AG09319 (cell line): ENCODE measurements at regions not wholly inside any gene's neighbourhood (a gene's known extent, or its start where the extent isn't known, plus 50 kb on each side); places are given as distances from the start of the nearest gene placed in this dataset.
A peak's percentile ranks its signal among the peaks of the same experiment; 100 is the strongest.

ENCODE experiments used
- DNase-seq: peaks from one replicate; pipeline ENCODE4 v3.0.0-alpha.2; 2010; ENCODE audit warnings: low read depth; ENCODE audit errors: extremely low read depth
- CTCF ChIP-seq: IDR thresholded peaks from 2 replicates; pipeline ENCODE4 v1.5.1; 2011; ENCODE audit warnings: low read depth, mild to moderate bottlenecking, inconsistent platforms, low read length, moderate library complexity

GRCh38 chr2:74077636-74078035, 70.1 kb downstream of the BOLA3 start:
- no peak for TF ChIP-seq CTCF
- DNase-seq: no peak

- no peak for DNase-seq
Observed at GRCh38 chr2:74078466-74078865, 69.2 kb downstream of the BOLA3 start.

GRCh38 chr2:74079522-74080341, 68.0 kb downstream of the BOLA3 start:
- no peak for TF ChIP-seq CTCF
- DNase-seq: no peak

More at GRCh38 chr2:74078466-74078865, 69.2 kb downstream of the BOLA3 start:
- TF ChIP-seq CTCF: no peak

- no peak for DNase-seq
- TF ChIP-seq CTCF: peak; percentile 6; the same call in 1 of the 2 replicates
Observed at GRCh38 chr2:74080346-74080745, 67.4 kb downstream of the BOLA3 start.

GRCh38 chr2:74081030-74081762, 66.5 kb downstream of the BOLA3 start:
- no peak for TF ChIP-seq CTCF

GRCh38 chr2:74081763-74082110, 66.0 kb downstream of the BOLA3 start:
- DNase-seq: no peak
- no peak; the same call in 1 of the 2 replicates for TF ChIP-seq CTCF

More at GRCh38 chr2:74081030-74081762, 66.5 kb downstream of the BOLA3 start:
- no peak for DNase-seq

- DNase-seq: no peak
- TF ChIP-seq CTCF: no peak
Observed at GRCh38 chr2:74083750-74084149, 64.0 kb downstream of the BOLA3 start.
